DMS79 (cell line): ENCODE measurements at regions not wholly inside any gene's neighbourhood (a gene's known extent, or its start where the extent isn't known, plus 50 kb on each side); places are given as distances from the start of the nearest gene placed in this dataset.

ENCODE experiments used
- DNase-seq: peaks from one replicate; lab custom pipeline; 2025; lab: John Stamatoyannopoulos, UW

DNA sequence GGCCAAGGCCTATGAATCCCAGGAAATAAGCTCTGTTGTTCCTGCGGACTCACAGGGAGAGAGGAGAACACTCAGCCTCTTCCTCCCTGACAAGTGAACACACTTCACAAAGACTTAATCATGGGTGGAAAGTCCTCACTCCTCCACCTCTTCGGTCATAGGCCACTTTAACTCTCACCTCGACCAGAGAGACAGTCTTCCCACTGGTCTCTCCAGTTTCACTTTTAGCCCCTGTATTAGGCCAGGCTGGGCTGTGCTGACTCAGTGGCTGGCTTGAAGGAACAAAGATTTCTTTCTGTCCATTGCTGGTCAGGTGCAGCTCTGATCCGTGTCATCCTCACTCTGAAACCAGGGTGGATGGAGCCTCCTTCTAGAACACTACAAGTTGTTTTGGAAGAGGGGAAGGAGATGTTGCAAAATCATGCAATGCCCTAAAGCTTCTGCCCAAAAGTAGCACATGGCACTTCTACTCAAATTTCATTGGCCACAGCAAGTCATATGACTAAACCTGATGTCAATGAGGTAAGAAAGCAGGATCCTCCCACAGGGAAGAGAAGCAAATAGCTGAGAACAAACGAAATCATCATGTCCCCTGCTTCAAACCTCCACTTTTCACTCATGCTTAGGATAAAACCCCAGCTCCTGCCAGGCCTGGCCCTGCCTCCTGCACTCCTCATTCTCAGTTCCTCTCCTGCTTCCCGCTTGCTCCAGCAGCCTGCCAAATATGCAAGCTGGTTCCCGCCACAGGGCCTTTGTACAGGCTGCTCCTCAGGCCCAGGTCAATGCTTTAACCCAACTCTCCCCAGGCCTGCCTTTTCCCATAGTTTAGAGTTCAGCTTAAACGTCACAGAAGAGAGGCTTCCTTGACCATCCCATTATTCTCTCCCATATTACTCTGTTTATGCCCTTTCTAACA lies 150.5 kb upstream of the RUNX3 start:
- no peak for DNase-seq

DNA sequence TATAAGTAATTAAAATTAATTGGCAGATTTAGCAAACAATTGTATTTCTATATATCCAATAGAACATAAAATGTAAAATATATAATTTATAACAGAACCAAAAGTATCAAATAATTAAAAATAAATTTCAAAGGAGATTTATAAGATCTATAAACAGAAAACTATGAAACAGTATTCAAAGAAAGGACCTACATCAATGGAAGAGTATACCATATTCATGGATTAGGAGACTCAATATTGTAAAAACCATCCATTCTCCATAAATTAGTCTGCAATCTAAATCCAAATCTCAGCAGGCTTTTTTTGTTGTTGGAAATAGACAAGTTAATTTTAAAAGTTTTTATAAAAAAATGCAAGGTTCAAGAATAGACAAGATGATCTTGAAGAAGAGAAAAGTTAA lies 149.0 kb upstream of the RUNX3 start:
- no peak for DNase-seq

- DNase-seq, result no peak
Observed at GRCh38 chr1:25074351-25075227, 144.5 kb upstream of the RUNX3 start.

- DNase-seq, result no peak
Observed at GRCh38 chr1:25073640-25074270, 143.7 kb upstream of the RUNX3 start.

- DNase-seq, result no peak
Observed at GRCh38 chr1:25072461-25072860, 142.4 kb upstream of the RUNX3 start.

GRCh38 chr1:25068829-25069228 lies 138.8 kb upstream of the RUNX3 start:
- no peak for DNase-seq

- no peak for DNase-seq
Observed at GRCh38 chr1:25068316-25068715, 138.2 kb upstream of the RUNX3 start.

- DNase-seq, result peak; percentile 23
Observed at GRCh38 chr1:25067518-25068251, 137.6 kb upstream of the RUNX3 start.

GRCh38 chr1:25066731-25067517 lies 136.8 kb upstream of the RUNX3 start:
- DNase-seq, result no peak

DNA sequence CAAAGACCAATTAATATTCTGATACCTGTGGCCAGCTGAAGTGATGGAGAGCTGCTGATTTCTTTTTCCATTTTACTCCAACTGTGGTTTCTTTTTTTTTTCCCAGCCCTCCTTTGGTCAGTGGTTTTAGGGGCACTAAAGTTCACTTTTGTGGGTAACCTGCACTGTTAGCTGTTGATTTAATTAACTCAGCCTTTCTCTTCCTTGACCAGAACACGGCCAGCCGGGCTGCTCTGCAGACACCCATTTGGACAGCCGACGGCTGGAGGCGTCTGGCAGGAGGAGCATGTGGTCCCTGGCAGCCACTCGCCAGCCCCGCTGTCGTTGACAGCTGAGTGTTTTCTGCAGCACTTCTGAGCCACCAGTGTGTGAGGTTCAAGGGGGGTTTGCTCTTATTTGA lies 136.2 kb upstream of the RUNX3 start:
- no peak for DNase-seq

DNA sequence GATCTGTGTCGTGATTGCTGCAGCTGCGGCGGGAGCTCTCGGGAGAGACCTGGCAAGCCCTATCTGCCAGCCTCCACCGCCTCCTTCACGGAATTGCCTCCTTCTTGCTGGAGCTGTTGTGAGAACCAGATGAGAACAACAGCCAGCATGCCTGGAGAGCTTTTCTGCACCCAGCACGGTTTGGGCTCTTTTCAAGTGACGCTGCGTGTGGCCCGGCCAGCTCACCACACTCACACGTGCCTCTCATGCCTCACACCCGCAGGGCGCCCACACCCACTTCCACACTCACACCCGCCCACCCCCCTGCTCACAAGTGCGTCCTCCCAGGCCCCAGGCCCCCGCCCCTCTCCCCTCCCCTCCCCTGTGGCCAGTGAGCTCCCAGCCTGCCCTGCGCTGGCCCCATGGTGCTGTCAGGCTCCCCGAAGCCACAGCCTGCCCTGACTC lies 135.7 kb upstream of the RUNX3 start:
- DNase-seq, result no peak

DNA sequence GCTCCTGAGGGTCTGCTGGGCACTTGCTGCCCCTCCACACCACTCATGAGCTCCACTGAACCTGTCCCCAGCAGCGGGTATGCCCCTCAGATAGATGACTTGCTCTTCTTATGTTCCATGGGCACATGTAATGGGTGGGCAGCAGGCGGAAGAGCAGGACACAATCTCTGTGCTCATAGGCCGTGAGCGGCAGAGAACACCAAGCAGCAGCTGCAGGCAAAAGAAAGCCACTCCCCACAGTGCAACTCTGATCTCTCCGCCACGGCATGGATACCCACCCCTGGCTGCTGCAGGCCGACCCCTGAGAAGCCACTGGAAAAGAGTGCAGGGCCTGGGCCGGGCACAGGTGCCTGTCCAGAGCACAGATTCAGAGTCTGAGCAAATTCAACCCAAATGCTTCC lies 135.2 kb upstream of the RUNX3 start:
- DNase-seq, result no peak

DNA sequence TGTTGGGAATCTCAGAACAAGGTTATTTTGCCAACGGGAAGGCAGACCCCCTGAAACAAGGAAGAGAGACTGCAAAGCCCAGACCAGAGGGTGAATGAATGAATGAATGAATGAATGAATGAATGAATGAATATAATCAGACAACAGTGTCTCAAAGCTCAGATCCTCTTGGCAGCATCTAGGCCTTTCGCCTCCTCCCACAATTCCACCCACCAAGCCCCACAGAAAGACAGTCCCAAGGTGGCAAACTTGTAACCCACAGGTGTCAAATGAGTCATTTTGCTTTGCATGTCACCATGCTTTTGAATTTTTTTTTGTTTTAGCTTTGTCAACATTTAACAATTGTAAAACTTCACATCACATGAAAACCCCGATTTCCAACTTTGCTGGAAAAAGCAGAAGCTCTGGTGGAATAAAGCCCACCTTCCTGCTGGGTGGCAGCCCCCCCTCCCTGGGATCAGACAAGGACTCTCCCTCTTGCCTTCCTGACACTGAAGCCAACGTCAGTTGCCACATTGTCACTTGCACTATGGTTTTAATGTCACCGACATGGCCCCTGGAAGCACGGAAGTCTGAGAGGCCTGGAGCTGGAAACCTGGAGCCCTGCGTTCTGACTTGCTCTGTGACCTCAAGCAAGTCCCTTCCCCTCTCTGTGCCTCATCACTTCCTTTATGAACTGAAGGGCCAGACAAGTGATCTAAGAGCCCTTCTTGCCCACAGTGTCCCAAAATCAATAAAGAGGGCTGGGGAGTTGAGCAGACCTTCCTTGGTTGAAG lies 134.6 kb upstream of the RUNX3 start:
- no peak for DNase-seq

DNA sequence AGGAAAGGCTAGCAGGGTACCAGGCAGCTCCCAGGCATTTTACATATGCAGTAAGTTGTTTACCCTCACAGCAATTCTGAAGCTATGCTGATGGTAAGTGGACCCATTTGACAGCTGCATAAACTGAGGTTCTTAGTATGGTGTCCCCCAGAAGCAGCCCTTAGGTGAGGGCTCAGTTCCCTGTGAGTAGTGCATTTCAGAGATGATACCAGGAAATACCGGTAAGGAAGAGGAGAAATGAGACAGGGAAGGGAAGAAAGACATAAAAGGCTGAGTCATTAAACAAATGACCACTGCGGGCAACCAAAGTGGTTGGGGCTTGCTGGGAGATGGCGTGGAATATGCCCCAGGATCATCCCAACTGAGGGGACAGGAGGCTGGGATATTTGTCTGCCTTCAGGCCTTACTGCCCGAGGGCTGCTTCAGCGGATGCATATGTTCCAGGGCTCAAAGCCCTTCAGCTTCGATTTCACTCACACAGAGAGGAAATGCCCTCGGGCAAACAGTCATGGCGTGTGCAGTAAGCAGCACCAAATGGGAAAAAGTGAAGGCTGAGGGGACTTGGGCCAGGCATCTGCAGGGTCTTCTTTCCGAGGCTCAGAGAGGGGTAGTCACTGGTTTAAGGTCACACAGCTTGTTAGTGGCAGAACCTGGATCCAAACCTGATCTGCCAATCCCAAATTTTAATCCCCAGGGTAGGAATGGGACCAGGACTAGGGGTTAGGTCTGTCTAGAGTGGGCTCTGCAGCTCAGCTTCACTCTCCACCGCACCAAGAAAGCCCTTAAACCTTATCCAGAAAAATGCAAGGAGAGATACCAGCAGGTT lies 133.7 kb upstream of the RUNX3 start:
- DNase-seq, result no peak

DNA sequence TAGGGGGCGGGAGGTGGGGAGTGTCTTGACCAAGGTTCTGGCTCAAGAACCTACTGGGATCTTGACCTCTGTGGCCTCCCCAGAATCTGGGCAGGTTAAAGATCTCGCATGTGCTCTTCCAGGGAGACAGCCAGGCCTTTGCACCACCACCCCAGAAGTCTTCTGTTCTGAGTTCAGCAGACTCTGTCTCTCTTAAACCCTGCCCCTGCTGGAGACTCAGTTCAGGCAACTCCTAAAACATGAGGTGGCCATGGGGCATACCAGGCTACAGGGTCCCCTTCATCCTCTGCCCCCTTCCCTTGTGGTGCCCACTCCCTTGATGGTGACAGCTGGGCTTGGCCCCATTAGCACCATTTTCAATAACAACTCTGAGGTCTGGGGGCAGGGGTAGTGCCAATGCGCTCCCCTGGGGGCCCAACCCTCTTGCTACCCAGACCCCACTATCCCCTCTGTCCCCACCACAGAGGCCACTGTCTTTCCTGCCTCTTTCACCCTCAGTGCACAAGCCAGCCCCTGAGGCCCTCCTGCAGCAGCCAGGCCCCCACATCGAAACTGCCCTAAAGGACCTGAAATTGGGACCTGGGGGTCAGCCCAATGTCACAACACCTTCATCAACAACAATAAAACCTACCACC lies 132.7 kb upstream of the RUNX3 start:
- no peak for DNase-seq

DNA sequence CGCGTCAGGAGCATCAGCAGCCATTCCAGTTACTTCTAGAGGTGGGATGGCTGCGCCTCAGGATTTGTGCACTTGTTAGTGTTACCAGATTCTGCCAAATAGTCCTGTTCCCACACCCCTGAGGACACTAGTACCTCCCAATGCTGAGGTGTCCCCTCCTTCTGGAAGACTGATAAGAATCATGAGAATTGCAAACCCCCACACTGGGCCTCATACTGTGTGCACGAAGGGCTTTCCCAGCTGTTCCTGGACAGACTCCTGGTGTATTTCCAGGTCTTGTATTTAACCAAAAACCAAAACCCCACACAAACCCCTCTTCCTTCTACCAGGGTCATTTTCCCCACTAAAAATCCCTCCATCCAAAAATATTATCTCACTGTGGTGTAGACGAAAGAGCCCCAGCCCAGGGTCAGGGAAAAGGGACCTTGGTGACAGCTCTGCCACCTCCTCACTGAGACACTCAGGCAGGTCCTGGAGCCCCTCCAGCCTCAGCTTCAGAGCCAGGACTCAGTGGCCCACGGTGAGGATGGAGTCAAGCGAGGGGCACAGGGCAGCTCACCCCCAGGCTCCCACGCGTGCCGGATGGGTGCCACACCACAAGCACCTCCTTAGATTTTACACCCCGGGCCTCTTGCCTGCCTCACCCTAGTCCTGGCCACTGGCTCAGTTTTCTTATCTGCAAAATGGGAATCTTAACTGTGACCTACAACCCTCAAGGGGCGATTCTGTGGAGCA lies 131.4 kb upstream of the RUNX3 start:
- DNase-seq, result no peak

GRCh38 chr1:25057188-25057587 lies 127.1 kb upstream of the RUNX3 start:
- DNase-seq, result no peak

DNA sequence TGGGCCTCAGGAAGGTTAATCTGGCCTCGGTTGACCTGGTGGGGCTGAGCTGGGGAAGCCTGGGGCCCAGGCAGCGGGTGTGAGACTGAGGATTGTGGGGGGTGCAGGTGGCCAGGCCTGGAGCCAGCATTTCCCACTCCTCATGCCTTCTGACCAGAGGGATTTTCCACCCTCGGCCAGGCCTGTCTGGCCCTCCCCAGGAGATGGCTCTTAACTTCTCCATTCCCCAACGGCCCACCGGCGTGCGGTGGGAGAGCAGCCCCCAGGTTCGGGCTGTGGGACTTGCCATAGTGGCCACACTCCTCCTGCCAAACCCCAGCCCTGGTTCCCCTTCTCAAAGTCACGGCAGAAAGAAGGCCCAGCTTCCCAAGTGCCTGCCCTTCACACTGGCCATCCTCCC lies 126.5 kb upstream of the RUNX3 start:
- DNase-seq, result no peak
